ENCODE measurements at regions not wholly inside any gene's neighbourhood (a gene's known extent, or its start where the extent isn't known, plus 50 kb on each side); places are given as distances from the start of the nearest gene placed in this dataset.

DNA sequence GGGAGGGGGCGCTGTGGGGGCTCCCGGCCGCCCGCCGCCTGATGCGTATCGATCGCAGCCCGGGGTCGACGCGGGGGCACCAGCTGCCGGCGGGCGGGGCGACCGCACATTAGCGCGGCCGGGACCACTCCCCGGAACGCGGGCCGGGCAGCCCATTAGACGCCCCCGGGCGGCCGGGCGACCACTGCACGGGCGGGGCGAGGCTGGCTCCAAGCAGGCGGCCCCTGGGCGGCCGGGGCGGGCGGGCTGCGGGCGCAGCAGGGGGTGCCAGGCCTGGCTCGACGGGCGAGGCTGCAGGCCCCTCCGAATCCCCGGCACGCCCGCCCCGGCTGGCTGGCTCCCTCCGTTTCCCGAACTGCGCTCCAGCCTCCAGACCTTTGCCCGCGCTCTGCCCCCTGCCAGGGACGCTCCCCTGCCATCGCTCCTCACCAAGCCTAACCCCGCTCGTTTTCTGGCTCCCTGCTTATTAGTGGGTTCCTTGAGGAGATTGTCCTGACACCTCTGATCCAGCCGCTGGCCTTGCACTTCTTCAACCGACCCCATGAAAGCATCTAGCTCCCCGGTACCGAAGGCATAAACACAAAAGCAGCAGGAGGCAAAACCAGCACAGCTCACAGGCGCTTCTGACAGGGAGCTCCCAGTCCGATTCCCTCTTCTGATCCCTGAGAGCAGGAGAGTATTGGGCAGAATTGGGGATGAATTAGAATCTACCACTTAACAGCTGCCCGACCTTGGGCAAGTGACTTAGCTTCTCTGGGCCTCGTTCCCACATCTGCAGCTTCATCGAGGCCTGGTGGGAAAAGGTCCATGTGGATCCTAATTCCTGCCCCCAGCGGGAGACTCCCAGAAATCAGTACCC lies 92.6 kb upstream of the CASZ1 start:
- Histone ChIP-seq H3K4me3 (peak overlapping the region; percentile 34), H3K27ac (no peak overlapping the region)
- TF ChIP-seq, protein P1, sequence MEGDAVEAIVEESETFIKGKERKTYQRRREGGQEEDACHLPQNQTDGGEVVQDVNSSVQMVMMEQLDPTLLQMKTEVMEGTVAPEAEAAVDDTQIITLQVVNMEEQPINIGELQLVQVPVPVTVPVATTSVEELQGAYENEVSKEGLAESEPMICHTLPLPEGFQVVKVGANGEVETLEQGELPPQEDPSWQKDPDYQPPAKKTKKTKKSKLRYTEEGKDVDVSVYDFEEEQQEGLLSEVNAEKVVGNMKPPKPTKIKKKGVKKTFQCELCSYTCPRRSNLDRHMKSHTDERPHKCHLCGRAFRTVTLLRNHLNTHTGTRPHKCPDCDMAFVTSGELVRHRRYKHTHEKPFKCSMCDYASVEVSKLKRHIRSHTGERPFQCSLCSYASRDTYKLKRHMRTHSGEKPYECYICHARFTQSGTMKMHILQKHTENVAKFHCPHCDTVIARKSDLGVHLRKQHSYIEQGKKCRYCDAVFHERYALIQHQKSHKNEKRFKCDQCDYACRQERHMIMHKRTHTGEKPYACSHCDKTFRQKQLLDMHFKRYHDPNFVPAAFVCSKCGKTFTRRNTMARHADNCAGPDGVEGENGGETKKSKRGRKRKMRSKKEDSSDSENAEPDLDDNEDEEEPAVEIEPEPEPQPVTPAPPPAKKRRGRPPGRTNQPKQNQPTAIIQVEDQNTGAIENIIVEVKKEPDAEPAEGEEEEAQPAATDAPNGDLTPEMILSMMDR (IDR thresholded peaks at IDR 0.05) = no peak
- DNase-seq (ENCODE audit: low spot score) = no peak

DNA sequence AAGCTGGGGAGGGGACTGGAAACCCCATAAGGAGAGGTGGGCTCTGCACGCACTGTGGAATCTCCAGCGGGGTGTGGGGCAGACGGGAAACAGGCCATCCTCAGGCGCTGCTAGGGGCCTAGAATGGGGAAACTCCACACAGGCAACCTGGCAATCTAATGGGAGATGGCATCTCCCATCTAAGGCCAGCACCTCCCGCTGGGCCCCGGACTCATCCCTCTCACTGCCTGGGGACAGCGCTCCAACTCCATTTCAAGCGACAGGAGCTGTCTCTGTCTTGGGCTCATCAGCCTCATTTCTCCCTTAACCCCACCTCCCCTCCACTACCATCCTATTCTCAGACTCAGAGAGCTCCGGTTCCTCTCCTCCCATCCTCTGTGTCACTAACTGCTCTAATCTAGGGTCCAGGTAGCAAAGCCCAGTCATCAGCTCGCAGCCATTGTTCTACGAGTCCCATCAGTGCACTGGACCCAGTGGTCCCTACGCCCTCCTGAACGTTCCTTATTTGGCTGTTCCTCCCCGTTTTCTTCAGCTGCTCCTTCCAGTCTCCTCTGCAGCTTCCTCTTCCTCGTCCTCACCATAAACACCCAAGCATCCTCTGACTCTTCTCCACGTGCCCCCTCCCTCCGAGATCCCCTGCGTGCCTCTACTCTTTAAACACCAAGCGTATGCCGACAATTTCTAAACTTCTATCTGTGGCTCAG lies 93.4 kb upstream of the CASZ1 start:
- TF ChIP-seq, protein P1 (IDR thresholded peaks at IDR 0.05) = no peak
- no peak for DNase-seq (ENCODE audit: low spot score)
- Histone ChIP-seq H3K27ac (no peak overlapping the region), H3K4me3 (no peak overlapping the region)

DNA sequence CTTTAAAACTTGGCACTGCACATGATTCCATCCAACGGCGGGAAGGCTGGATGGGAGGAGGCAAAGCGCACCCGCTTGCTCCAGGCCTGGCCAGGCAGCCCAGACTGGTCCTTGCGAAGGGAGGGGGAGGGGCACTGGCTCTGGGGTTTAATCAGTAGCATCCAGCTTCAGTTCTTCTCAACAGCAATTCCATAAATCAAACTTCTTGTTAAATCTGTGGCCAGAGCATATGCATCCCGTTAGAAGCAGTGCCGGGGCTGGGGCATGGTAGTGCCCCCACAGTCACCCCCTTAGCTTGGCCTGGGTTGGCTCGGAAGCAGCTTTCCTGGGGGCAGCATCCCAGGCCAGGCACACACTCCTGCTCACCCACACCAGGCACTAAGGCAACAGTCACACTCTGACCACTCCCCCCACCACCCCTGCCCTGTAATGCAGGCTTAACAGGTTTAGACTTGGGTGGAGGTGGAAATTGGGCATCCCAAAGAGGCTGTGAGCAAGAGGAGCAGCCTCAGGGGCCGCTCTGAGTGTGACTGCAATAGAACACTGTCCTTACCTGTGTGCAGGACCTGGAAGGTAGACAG lies 94.1 kb upstream of the CASZ1 start:
- no peak overlapping the region for H3K4me3 ChIP-seq
- TF ChIP-seq, protein P1 (IDR thresholded peaks at IDR 0.05) = no peak
- no peak for DNase-seq (ENCODE audit: low spot score)
- H3K27ac ChIP-seq = no peak overlapping the region

DNA sequence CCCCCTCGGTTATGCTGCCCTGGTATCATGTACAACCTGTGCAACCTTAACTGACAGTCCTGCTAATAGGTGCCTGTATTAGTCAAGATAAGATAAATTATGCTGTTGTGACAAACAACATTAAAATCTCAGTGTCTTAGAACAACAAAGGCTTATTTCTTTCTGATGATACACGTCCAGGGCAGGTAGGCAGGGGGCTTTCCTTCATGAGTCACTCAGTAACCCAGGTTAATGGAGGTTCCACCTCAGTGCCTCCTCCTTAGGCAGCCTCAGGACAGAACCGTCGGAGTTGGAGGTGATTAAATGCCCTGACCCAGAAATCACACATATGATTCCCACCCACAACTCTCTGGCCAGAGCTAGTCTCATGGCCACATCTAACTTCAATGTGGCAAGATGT lies 94.6 kb upstream of the CASZ1 start:
- Histone ChIP-seq H3K27ac (no peak overlapping the region), H3K4me3 (no peak overlapping the region)
- TF ChIP-seq, protein P1 (IDR thresholded peaks at IDR 0.05) = no peak
- no peak for DNase-seq (ENCODE audit: low spot score)

DNA sequence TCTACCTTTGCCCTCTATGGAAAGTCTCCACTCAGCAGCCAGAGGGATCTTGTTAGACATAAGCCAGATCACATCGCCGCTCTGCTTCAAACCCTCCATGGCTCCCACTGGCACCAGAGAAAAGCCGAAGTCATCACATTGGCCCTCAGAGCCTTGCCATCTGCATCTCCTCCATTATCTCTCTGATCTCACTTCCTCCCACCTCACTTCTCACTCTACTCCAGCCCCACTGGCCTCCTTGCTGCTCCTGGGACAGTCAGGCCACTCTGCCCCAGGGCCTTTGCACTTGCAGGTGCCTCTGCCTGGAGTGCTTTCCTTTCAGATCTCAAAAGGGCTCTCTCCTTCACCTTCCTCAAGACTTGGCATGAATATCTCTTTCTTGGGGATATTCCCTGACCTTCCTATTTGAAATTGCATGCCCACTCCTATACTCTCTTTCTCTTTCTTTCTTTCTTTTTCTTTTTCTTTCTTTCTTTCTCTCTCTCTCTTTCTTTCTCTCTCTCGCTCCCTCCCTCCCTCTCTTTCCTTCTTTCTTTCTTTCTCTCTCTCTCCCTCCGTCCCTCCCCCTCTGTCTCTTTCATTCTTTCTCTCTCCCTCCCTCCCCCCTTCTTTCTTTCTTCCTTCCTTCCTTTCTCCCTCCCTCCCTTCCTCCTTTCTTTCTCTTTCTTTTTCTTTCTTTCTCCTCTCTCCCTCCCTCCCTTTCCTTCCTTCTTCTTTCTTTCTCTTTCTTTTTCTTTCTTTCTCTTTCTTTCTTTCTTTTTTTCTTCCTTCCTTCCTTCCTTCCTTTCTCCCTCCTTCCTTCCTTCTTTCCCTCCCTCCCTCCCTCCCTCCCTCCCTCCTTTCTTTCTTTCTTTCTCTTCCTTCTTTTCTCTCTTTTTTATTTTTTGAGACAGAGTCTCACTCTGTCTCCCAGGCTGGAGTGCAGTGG lies 96.0 kb upstream of the CASZ1 start:
- Histone ChIP-seq H3K27ac (no peak overlapping the region), H3K4me3 (no peak overlapping the region)
- TF ChIP-seq, protein P1 (IDR thresholded peaks at IDR 0.05) = no peak
- DNase-seq (ENCODE audit: low spot score) = no peak

DNA sequence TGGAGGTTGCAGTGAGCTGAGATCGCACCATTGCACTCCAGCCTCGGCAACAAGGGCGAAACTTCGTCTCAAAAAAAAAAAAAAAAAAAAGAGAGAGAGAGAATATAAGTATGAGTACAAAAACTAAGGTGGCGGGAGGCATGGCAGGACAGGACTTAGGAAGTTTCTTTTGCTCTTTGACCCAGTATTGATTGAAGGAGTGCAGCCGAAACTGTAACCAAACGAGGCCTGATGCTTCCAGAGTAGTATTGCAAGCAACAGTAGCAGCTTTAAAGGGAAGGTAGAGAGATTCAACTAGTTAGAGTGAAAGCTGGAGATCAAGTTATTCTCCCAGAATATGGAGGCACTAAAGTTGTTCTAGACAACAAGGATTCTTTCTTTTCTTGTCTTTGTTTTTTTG lies 99.2 kb upstream of the CASZ1 start:
- TF ChIP-seq, protein P1 (IDR thresholded peaks at IDR 0.05) = no peak
- H3K4me3 ChIP-seq = no peak overlapping the region
- no peak for DNase-seq (ENCODE audit: low spot score)
- no peak overlapping the region for H3K27ac ChIP-seq
